ENCODE measurements at regions not wholly inside any gene's neighbourhood (a gene's known extent, or its start where the extent isn't known, plus 50 kb on each side); places are given as distances from the start of the nearest gene placed in this dataset.

DNA sequence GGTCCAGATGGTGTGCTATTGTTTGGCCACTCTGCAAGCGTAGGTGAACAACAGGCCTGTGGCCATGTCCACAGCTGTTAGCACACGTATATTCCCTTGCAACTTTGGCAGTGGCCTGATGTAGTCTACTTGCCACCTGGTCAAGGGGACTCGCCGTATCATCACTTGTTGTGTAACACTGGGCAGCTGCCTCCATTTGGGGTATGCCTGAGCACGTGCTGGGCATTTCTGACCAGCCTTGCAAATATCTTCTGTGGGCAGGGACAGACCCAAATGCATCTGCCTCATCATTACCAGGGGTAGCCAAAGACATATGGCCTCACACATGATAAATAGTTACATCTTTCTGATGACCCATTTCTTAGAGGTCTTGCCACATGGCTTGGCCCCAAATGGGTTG lies 434.2 kb downstream of the DYNC2H1 start:
- Histone ChIP-seq H3K27ac (ENCODE audit: extremely low read length, insufficient read depth, low read length) (no peak overlapping the region), H3K9me3 (ENCODE audit: low read length) (peaks cover 21% of the 10 kb centered on the region), H4K20me1 (ENCODE audit: insufficient read depth, low read length) (no peaks in the 10 kb centered on the region), H3K36me3 (replicated peaks in 1 of 2; ENCODE audit: control insufficient read depth in 1 of 2, insufficient read depth in 2 of 2, low read length in 2 of 2) (no peaks in the 10 kb centered on the region), H3K4me1 (ENCODE audit: insufficient read depth, low read length) (no peaks in the 10 kb centered on the region), H3K27me3 (ENCODE audit: control insufficient read depth in 1 of 2, insufficient read depth in 2 of 2, low read length in 2 of 2) (no peaks in the 10 kb centered on the region), H3K4me3 (replicated peaks in 1 of 3; ENCODE audit: insufficient read depth in 1 of 3, low read depth in 2 of 3, low read length in 3 of 3) (no peak overlapping the region), H3K79me2 (ENCODE audit: insufficient read depth, low read length) (no peaks in the 10 kb centered on the region), H3K4me2 (ENCODE audit: low read depth, low read length) (no peak overlapping the region), H3K9ac (ENCODE audit: insufficient read depth, low read depth, low read length) (no peak overlapping the region), H2AFZ (ENCODE audit: low read length) (no peak overlapping the region)
- WGBS (ENCODE audit: low lambda C conversion rate), result 17% methylated on average over 2 of the region's 5 CpGs
- no peak for ATAC-seq
- TF ChIP-seq, protein P1, sequence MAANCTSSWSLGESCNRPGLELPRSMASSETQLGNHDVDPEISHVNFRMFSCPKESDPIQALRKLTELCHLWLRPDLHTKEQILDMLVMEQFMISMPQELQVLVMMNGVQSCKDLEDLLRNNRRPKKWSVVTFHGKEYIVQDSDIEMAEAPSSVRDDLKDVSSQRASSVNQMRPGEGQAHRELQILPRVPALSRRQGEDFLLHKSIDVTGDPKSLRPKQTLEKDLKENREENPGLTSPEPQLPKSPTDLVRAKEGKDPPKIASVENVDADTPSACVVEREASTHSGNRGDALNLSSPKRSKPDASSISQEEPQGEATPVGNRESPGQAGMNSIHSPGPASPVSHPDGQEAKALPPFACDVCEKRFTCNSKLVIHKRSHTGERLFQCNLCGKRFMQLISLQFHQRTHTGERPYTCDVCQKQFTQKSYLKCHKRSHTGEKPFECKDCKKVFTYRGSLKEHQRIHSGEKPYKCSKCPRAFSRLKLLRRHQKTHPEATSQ (CRISPR knock-in tag; IDR thresholded peaks at IDR 0.05; ENCODE audit: borderline replicate concordance), result no peak
- no peak for TF ChIP-seq FOXO1 (CRISPR knock-in tag; IDR thresholded peaks at IDR 0.05)
- TF ChIP-seq ATF7 (IDR thresholded peaks at IDR 0.05), result no peak
- no peak for TF ChIP-seq ATF7 (CRISPR knock-in tag; IDR thresholded peaks at IDR 0.05)
- TF ChIP-seq PPARG (CRISPR knock-in tag; conservative IDR thresholded peaks at IDR 0.05), result no peak
- TF ChIP-seq TAF15 (IDR thresholded peaks at IDR 0.05; ENCODE audit: low read depth, low read length, poor library complexity, severe bottlenecking), result no peak
- no peak for TF ChIP-seq ZBTB34 (CRISPR knock-in tag; IDR thresholded peaks at IDR 0.05)
- no peak for TF ChIP-seq KAT7 (CRISPR knock-in tag; IDR thresholded peaks at IDR 0.05; ENCODE audit: borderline replicate concordance)
- no peak for TF ChIP-seq SPEN (CRISPR knock-in tag; IDR thresholded peaks at IDR 0.05; ENCODE audit: low read depth)
- TF ChIP-seq, protein P2, sequence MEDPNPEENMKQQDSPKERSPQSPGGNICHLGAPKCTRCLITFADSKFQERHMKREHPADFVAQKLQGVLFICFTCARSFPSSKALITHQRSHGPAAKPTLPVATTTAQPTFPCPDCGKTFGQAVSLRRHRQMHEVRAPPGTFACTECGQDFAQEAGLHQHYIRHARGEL (CRISPR knock-in tag; IDR thresholded peaks at IDR 0.05), result no peak
- no peak for TF ChIP-seq TARDBP (CRISPR knock-in tag; IDR thresholded peaks at IDR 0.05)
- no peak for TF ChIP-seq ZNF749 (CRISPR knock-in tag; IDR thresholded peaks at IDR 0.05; ENCODE audit: borderline replicate concordance)
- TF ChIP-seq ZNF782 (CRISPR knock-in tag; IDR thresholded peaks at IDR 0.05; ENCODE audit: borderline replicate concordance), result no peak
- TF ChIP-seq AGO1 (IDR thresholded peaks at IDR 0.05; ENCODE audit: low read depth, low read length, poor library complexity, severe bottlenecking), result no peak
- no peak for TF ChIP-seq MIXL1 (CRISPR knock-in tag; IDR thresholded peaks at IDR 0.05)
- TF ChIP-seq TFDP1 (CRISPR knock-in tag; IDR thresholded peaks at IDR 0.05; ENCODE audit: borderline replicate concordance), result no peak
- CTCF ChIA-PET (ENCODE audit: low intra/inter-chr PET ratio, low total read pairs), result no interaction called here
- intact Hi-C loops (cut with micrococcal nuclease; ENCODE audit: unreplicated experiment) (no loop called here), in situ Hi-C loops (cut with HindIII; ENCODE audit: extremely low pct_ligation_motif_present, low pct_unique_long_range_greater_than_20kb) (no loop called here)
- DNase-seq (ENCODE audit: low spot score), result no peak
- FAIRE-seq, result no peak
- no TSS peak for BruUV-seq (replicated peaks)
- POLR2A ChIA-PET, result no interaction called here

Measured in HepG2 (cell line).